ENCODE measurements at regions not wholly inside any gene's neighbourhood (a gene's known extent, or its start where the extent isn't known, plus 50 kb on each side); places are given as distances from the start of the nearest gene placed in this dataset.

DNA sequence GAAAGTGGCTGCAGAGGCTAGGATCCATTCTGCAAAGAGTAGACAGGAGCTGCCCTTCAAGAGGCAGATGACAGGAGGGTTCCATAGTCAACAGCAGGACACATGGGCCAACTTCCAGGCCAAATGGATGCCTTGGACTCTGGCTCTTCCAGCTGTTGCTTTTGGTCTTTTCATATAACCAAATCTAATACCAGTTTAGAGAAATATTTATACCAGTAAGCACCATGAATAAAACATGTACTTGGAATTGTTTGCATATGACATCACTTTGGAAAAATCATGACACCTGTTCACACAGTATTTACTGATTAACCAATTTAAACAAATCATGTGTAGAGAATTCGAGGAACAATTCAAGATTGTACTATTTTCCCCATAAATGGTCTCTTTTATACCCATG, 481.3 kb downstream of the DMRT2 start:
- DNase-seq (ENCODE audit: low read depth in 2 of 2), result no peak
- H3K9me3 ChIP-seq (ENCODE audit: control insufficient read depth, insufficient read depth, low read depth, low read length), result no peaks in the 10 kb centered on the region
- no peak for TF ChIP-seq EZH2 (IDR thresholded peaks at IDR 0.05; ENCODE audit: low read length, missing control alignments)
- TF ChIP-seq, protein P1, sequence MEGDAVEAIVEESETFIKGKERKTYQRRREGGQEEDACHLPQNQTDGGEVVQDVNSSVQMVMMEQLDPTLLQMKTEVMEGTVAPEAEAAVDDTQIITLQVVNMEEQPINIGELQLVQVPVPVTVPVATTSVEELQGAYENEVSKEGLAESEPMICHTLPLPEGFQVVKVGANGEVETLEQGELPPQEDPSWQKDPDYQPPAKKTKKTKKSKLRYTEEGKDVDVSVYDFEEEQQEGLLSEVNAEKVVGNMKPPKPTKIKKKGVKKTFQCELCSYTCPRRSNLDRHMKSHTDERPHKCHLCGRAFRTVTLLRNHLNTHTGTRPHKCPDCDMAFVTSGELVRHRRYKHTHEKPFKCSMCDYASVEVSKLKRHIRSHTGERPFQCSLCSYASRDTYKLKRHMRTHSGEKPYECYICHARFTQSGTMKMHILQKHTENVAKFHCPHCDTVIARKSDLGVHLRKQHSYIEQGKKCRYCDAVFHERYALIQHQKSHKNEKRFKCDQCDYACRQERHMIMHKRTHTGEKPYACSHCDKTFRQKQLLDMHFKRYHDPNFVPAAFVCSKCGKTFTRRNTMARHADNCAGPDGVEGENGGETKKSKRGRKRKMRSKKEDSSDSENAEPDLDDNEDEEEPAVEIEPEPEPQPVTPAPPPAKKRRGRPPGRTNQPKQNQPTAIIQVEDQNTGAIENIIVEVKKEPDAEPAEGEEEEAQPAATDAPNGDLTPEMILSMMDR (conservative IDR thresholded peaks at IDR 0.05 in 1 of 2, IDR thresholded peaks at IDR 0.05 in 1 of 2; ENCODE audit: low read depth in 1 of 2, low read length in 2 of 2), result no peak

DNA sequence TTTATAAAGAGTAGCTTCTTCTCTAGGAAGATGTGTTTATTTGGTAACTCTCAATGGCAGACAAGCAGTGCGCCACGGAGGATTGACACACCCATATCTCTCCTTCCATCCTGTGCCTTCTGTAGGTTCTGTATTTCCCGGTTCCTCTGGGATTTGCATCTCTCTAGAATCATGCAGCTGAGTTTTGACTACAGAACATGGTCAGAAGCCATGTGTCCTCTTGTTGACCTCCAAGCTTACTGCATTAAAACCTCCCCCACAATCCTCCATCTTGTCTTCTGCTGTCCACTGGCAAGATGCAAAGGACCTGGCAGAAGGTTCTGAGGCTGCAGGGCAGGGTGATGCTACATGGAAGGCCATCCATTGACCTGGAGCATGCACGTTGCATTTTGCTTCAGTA, 482.0 kb downstream of the DMRT2 start:
- TF ChIP-seq EZH2 (IDR thresholded peaks at IDR 0.05; ENCODE audit: low read length, missing control alignments), result no peak
- TF ChIP-seq, protein P1 (conservative IDR thresholded peaks at IDR 0.05 in 1 of 2, IDR thresholded peaks at IDR 0.05 in 1 of 2; ENCODE audit: low read depth in 1 of 2, low read length in 2 of 2), result no peak

More for the DNA sequence above, 481.3 kb downstream of the DMRT2 start:
- H3K27ac ChIP-seq (ENCODE audit: insufficient read depth, low read length), result no peak overlapping the region
- H3K9ac ChIP-seq (ENCODE audit: insufficient read depth, low read length), result no peak overlapping the region
- no peak overlapping the region for H2AFZ ChIP-seq (ENCODE audit: low read length)
- no peaks in the 10 kb centered on the region for H4K20me1 ChIP-seq (ENCODE audit: control insufficient read depth, extremely low read depth, insufficient read depth, low read length)
- H3K79me2 ChIP-seq (ENCODE audit: control insufficient read depth, insufficient read depth, low read length), result no peaks in the 10 kb centered on the region
- H3K4me2 ChIP-seq (ENCODE audit: extremely low read depth, insufficient read depth, low read length), result no peak overlapping the region
- no peak overlapping the region for H3K4me3 ChIP-seq (replicated peaks in 1 of 4; ENCODE audit: control extremely low read depth in 1 of 4, insufficient read depth in 1 of 4, low read depth in 3 of 4, low read length in 4 of 4)
- H3K4me1 ChIP-seq (ENCODE audit: control insufficient read depth, extremely low read depth, insufficient read depth, low read length), result no peaks in the 10 kb centered on the region
- no peaks in the 10 kb centered on the region for H3K36me3 ChIP-seq (ENCODE audit: control insufficient read depth, insufficient read depth, low read length)
- no peaks in the 10 kb centered on the region for H3K27me3 ChIP-seq (ENCODE audit: control insufficient read depth, insufficient read depth, low read length)

GRCh38 chr9:1535051-1535450, 480.1 kb upstream of the SMARCA2 start:
- no peaks in the 10 kb centered on the region for H3K36me3 ChIP-seq (ENCODE audit: control insufficient read depth, insufficient read depth, low read length)
- H2AFZ ChIP-seq (ENCODE audit: low read length), result no peak overlapping the region
- H3K9me3 ChIP-seq (ENCODE audit: control insufficient read depth, insufficient read depth, low read depth, low read length), result no peaks in the 10 kb centered on the region
- no peaks in the 10 kb centered on the region for H3K4me1 ChIP-seq (ENCODE audit: control insufficient read depth, extremely low read depth, insufficient read depth, low read length)
- no peaks in the 10 kb centered on the region for H3K79me2 ChIP-seq (ENCODE audit: control insufficient read depth, insufficient read depth, low read length)
- DNase-seq (ENCODE audit: low read depth in 2 of 2), result no peak
- no peak for TF ChIP-seq EZH2 (IDR thresholded peaks at IDR 0.05; ENCODE audit: low read length, missing control alignments)
- TF ChIP-seq, protein P1 (conservative IDR thresholded peaks at IDR 0.05 in 1 of 2, IDR thresholded peaks at IDR 0.05 in 1 of 2; ENCODE audit: low read depth in 1 of 2, low read length in 2 of 2), result no peak
- no peaks in the 10 kb centered on the region for H3K27me3 ChIP-seq (ENCODE audit: control insufficient read depth, insufficient read depth, low read length)
- no peaks in the 10 kb centered on the region for H4K20me1 ChIP-seq (ENCODE audit: control insufficient read depth, extremely low read depth, insufficient read depth, low read length)
- H3K4me3 ChIP-seq (replicated peaks in 1 of 4; ENCODE audit: control extremely low read depth in 1 of 4, insufficient read depth in 1 of 4, low read depth in 3 of 4, low read length in 4 of 4), result no peak overlapping the region
- no peak overlapping the region for H3K9ac ChIP-seq (ENCODE audit: insufficient read depth, low read length)
- H3K27ac ChIP-seq (ENCODE audit: insufficient read depth, low read length), result no peak overlapping the region
- H3K4me2 ChIP-seq (ENCODE audit: extremely low read depth, insufficient read depth, low read length), result no peak overlapping the region

More for the DNA sequence above, 482.0 kb downstream of the DMRT2 start:
- H3K27me3 ChIP-seq (ENCODE audit: control insufficient read depth, insufficient read depth, low read length), result no peaks in the 10 kb centered on the region
- no peak overlapping the region for H3K4me2 ChIP-seq (ENCODE audit: extremely low read depth, insufficient read depth, low read length)
- H3K79me2 ChIP-seq (ENCODE audit: control insufficient read depth, insufficient read depth, low read length), result no peaks in the 10 kb centered on the region
- no peak overlapping the region for H3K27ac ChIP-seq (ENCODE audit: insufficient read depth, low read length)
- H3K9me3 ChIP-seq (ENCODE audit: control insufficient read depth, insufficient read depth, low read depth, low read length), result no peaks in the 10 kb centered on the region
- H3K4me1 ChIP-seq (ENCODE audit: control insufficient read depth, extremely low read depth, insufficient read depth, low read length), result no peaks in the 10 kb centered on the region
- H3K36me3 ChIP-seq (ENCODE audit: control insufficient read depth, insufficient read depth, low read length), result no peaks in the 10 kb centered on the region
- H3K9ac ChIP-seq (ENCODE audit: insufficient read depth, low read length), result no peak overlapping the region
- no peak overlapping the region for H2AFZ ChIP-seq (ENCODE audit: low read length)
- DNase-seq (ENCODE audit: low read depth in 2 of 2), result no peak
- no peaks in the 10 kb centered on the region for H4K20me1 ChIP-seq (ENCODE audit: control insufficient read depth, extremely low read depth, insufficient read depth, low read length)
- H3K4me3 ChIP-seq (replicated peaks in 1 of 4; ENCODE audit: control extremely low read depth in 1 of 4, insufficient read depth in 1 of 4, low read depth in 3 of 4, low read length in 4 of 4), result no peak overlapping the region

Measured in fibroblast of lung (primary cell).